HUDEP-2 (cell line): ENCODE measurements at regions not wholly inside any gene's neighbourhood (a gene's known extent, or its start where the extent isn't known, plus 50 kb on each side); places are given as distances from the start of the nearest gene placed in this dataset.
"Not testable (repeated sequence)": the region's sequence is repeated elsewhere in the genome, so short reads cannot be mapped to it uniquely, and the experiment has no call there.

Experiments used
- DNase-seq, 76 experiments: peaks; one replicate each; lab custom pipeline; 2025; ENCODE audit not compliant: unreplicated experiment in 76 of 76; lab: John Stamatoyannopoulos, UW

GRCh38 chr11:25159341-25159740 lies 662.5 kb downstream of the LUZP2 start:
- no peak for DNase-seq

- DNase-seq, result no peak
Measured at GRCh38 chr11:25163421-25163820, 666.6 kb downstream of the LUZP2 start.

GRCh38 chr11:25180187-25180586 lies 683.3 kb downstream of the LUZP2 start:
- DNase-seq, result no peak

- no peak for DNase-seq
Measured at GRCh38 chr11:25183411-25183810, 686.6 kb downstream of the LUZP2 start.

- no peak for DNase-seq
Measured at GRCh38 chr11:25197515-25197914, 700.7 kb downstream of the LUZP2 start.

GRCh38 chr11:25198704-25199103 lies 701.9 kb downstream of the LUZP2 start:
- DNase-seq, result no peak

- DNase-seq, result no peak
Measured at GRCh38 chr11:25200925-25201324, 704.1 kb downstream of the LUZP2 start.

GRCh38 chr11:25206762-25207161 lies 709.9 kb downstream of the LUZP2 start:
- DNase-seq, result no peak

- no peak for DNase-seq
Measured at GRCh38 chr11:25211635-25212254, 714.9 kb downstream of the LUZP2 start.

GRCh38 chr11:25214535-25215176 lies 717.8 kb downstream of the LUZP2 start:
- DNase-seq, result no peak

- no peak for DNase-seq
Measured at GRCh38 chr11:25218036-25218435, 721.2 kb downstream of the LUZP2 start.

- DNase-seq, result no peak
Measured at GRCh38 chr11:25225078-25225477, 728.2 kb downstream of the LUZP2 start.

- no peak for DNase-seq
Measured at GRCh38 chr11:25242928-25243327, 746.1 kb downstream of the LUZP2 start.

- no peak for DNase-seq
Measured at GRCh38 chr11:25244126-25244525, 747.3 kb downstream of the LUZP2 start.

- DNase-seq, result no peak
Measured at GRCh38 chr11:25247336-25247735, 750.5 kb downstream of the LUZP2 start.

- DNase-seq, result no peak
Measured at GRCh38 chr11:25252854-25253253, 756.0 kb downstream of the LUZP2 start.

- not testable (repeated sequence) for DNase-seq
Measured at GRCh38 chr11:25263861-25264260, 767.0 kb downstream of the LUZP2 start.

GRCh38 chr11:25271301-25271700 lies 774.4 kb downstream of the LUZP2 start:
- DNase-seq, result no peak

- no peak for DNase-seq
Measured at GRCh38 chr11:25272214-25272613, 775.4 kb downstream of the LUZP2 start.

- not testable (repeated sequence) for DNase-seq
Measured at GRCh38 chr11:25280821-25281220, 784.0 kb downstream of the LUZP2 start.

GRCh38 chr11:25293166-25293565 lies 796.3 kb downstream of the LUZP2 start:
- DNase-seq, result no peak

- no peak for DNase-seq
Measured at GRCh38 chr11:25298450-25298849, 801.6 kb downstream of the LUZP2 start.

- no peak for DNase-seq
Measured at GRCh38 chr11:25309818-25310217, 813.0 kb downstream of the LUZP2 start.
